HG03432 (cell line): ENCODE measurements at regions not wholly inside any gene's neighbourhood (a gene's known extent, or its start where the extent isn't known, plus 50 kb on each side); places are given as distances from the start of the nearest gene placed in this dataset.

Experiments
- ATAC-seq: cut with Tn5 transposase; IDR thresholded peaks from one replicate; pipeline ENCODE4 v1.9.1; 2021; ENCODE audit warnings: mild to moderate bottlenecking, moderate library complexity; ENCODE audit not compliant: unreplicated experiment

- ATAC-seq = no peak
Measured at GRCh38 chr18:46290440-46291020, 186.3 kb downstream of the HAUS1 start.

- ATAC-seq = no peak
Measured at GRCh38 chr18:46291149-46291548, 187.0 kb downstream of the HAUS1 start.

- ATAC-seq = no peak
Measured at GRCh38 chr18:46293742-46294181, 189.6 kb downstream of the HAUS1 start.

- no peak for ATAC-seq
Measured at GRCh38 chr18:46294318-46294717, 190.1 kb downstream of the HAUS1 start.

GRCh38 chr18:46294751-46295150 is 190.6 kb downstream of the HAUS1 start:
- ATAC-seq = no peak

- no peak for ATAC-seq
Measured at GRCh38 chr18:46295416-46295815, 191.2 kb downstream of the HAUS1 start.

GRCh38 chr18:46296656-46297055 is 192.5 kb downstream of the HAUS1 start:
- no peak for ATAC-seq

- no peak for ATAC-seq
Measured at GRCh38 chr18:46297124-46297523, 192.9 kb downstream of the HAUS1 start.

GRCh38 chr18:46297621-46298020 is 193.4 kb downstream of the HAUS1 start:
- ATAC-seq = no peak

- ATAC-seq = no peak
Measured at GRCh38 chr18:46298511-46298910, 194.3 kb downstream of the HAUS1 start.

- no peak for ATAC-seq
Measured at GRCh38 chr18:46299465-46300008, 195.4 kb downstream of the HAUS1 start.

GRCh38 chr18:46301081-46301480 is 196.9 kb downstream of the HAUS1 start:
- ATAC-seq = no peak

GRCh38 chr18:46301571-46301970 is 197.4 kb downstream of the HAUS1 start:
- ATAC-seq = no peak

- no peak for ATAC-seq
Measured at GRCh38 chr18:46302528-46303485, 198.6 kb downstream of the HAUS1 start.

- ATAC-seq = no peak
Measured at GRCh38 chr18:46310258-46310657, 206.1 kb downstream of the HAUS1 start.

- ATAC-seq = no peak
Measured at GRCh38 chr18:46310675-46311345, 206.6 kb downstream of the HAUS1 start.

- ATAC-seq = no peak
Measured at GRCh38 chr18:46311491-46311890, 207.3 kb downstream of the HAUS1 start.

- no peak for ATAC-seq
Measured at GRCh38 chr18:46312221-46312620, 208.0 kb downstream of the HAUS1 start.

- ATAC-seq = no peak
Measured at GRCh38 chr18:46313521-46313920, 209.3 kb downstream of the HAUS1 start.

GRCh38 chr18:46314011-46314410 is 209.8 kb downstream of the HAUS1 start:
- ATAC-seq = no peak

GRCh38 chr18:46315161-46315560 is 211.0 kb downstream of the HAUS1 start:
- no peak for ATAC-seq
